Hepatocyte (in vitro differentiated cells): ENCODE measurements at regions not wholly inside any gene's neighbourhood (a gene's known extent, or its start where the extent isn't known, plus 50 kb on each side); places are given as distances from the start of the nearest gene placed in this dataset.
A peak's percentile ranks its signal among the peaks of the same experiment; 100 is the strongest.

Source experiments
- DNase-seq: peaks from one replicate; pipeline ENCODE4 v3.0.0-alpha.2; 2016; ENCODE audit warnings: low spot score
- H2AFZ ChIP-seq: fragments of 200-600 bp; sonication (generic); 2 replicates; pipeline ENCODE4 v1.6.0; 2016; ENCODE audit warnings: antibody characterized with exemption, mild to moderate bottlenecking
- H3K27ac ChIP-seq: fragments of 200-600 bp; sonication (generic); 2 replicates; pipeline ENCODE4 v1.5.1; 2016; ENCODE audit warnings: mild to moderate bottlenecking
- H3K27me3 ChIP-seq: fragments of 200-600 bp; sonication (generic); 2 replicates; pipeline ENCODE4 v1.6.1; 2016
- H3K36me3 ChIP-seq: fragments of 200-600 bp; sonication (generic); replicated peaks from 2 replicates; pipeline ENCODE4 v1.5.1; 2016; ENCODE audit warnings: low read depth; ENCODE audit not compliant: insufficient read depth
- H3K4me1 ChIP-seq: fragments of 200-600 bp; sonication (generic); 2 replicates; pipeline ENCODE4 v1.5.1; 2016; ENCODE audit warnings: mild to moderate bottlenecking, moderate library complexity; ENCODE audit not compliant: insufficient read depth
- H3K4me2 ChIP-seq: fragments of 200-600 bp; sonication (generic); 2 replicates; pipeline ENCODE4 v1.6.0; 2016
- H3K4me3 ChIP-seq: fragments of 200-600 bp; sonication (generic); 2 replicates; pipeline ENCODE4 v1.5.1; 2016; ENCODE audit warnings: mild to moderate bottlenecking
- H3K79me2 ChIP-seq: fragments of 200-600 bp; sonication (generic); 2 replicates; pipeline ENCODE4 v1.6.0; 2017; ENCODE audit warnings: mild to moderate bottlenecking
- H3K9me2 ChIP-seq: fragments of 200-600 bp; sonication (generic); replicated peaks from 2 replicates; pipeline ENCODE4 v1.6.0; 2017; ENCODE audit warnings: mild to moderate bottlenecking; ENCODE audit not compliant: insufficient read depth
- H3K9me3 ChIP-seq: fragments of 200-600 bp; sonication (generic); 2 replicates; pipeline ENCODE4 v1.5.1; 2016; ENCODE audit warnings: low read depth, mild to moderate bottlenecking
- H4K20me1 ChIP-seq: fragments of 200-600 bp; sonication (generic); 2 replicates; pipeline ENCODE4 v1.6.0; 2016; ENCODE audit warnings: mild to moderate bottlenecking; ENCODE audit not compliant: insufficient read depth, poor library complexity, severe bottlenecking
- EZH2 ChIP-seq: fragments of 200-600 bp; sonication (generic); IDR thresholded peaks from 2 replicates; pipeline ENCODE4 v1.6.1; 2016; ENCODE audit warnings: antibody characterized with exemption, mild to moderate bottlenecking, borderline replicate concordance
- EZH2phosphoT487 ChIP-seq: fragments of 200-600 bp; sonication (generic); IDR thresholded peaks from one replicate; pipeline ENCODE4 v1.6.1; 2018; ENCODE audit warnings: antibody characterized with exemption, mild to moderate bottlenecking, low read depth, moderate library complexity; ENCODE audit not compliant: unreplicated experiment, severe bottlenecking
- WGBS: methylation state at CpG from one replicate; pipeline ENCODE4 v1.1.6; 2016; ENCODE audit warnings: low lambda C conversion rate; ENCODE audit errors: missing lambda C conversion rate; 5-methylcytosine and 5-hydroxymethylcytosine counted together
- TF ChIP-seq, protein P1 (sequence below): fragments of 200-600 bp; sonication (generic); IDR thresholded peaks from 2 replicates; pipeline ENCODE4 v1.5.1; 2016; ENCODE audit warnings: antibody characterized with exemption, mild to moderate bottlenecking; ENCODE audit not compliant: poor library complexity

DNA sequence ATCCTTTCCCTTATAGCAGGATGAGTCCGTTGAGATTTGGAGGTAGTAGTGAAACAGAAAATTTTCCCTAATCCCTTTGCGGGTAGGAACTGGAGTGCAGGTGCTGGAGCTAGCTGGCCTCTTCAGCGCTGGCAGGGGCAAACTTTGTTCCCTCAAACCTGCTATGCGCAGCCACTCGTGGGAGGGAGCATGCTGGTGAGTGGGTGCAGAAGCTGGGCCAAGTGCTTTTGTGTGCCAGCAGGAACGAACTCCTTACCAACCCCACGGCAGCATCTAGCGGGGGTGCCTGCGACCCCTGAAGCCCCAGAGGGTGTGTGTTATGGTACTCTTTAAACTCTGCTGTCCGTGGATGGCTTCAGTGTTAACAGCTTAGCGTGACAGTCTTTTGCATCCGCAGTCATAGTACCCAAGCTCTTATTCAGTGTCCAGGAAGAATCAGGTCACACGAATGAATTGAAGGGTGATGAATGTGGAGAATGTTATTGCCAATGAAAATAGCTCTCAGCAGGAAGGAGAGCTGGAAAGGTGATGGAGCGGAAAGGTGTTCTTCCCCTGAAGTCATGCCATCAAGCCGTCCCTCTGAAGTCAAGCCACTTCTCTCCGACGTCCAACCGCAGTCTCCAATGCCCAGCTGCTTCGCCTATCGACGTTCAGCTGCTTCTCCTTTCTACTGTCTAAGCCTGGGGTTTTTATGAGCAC lies 1445.1 kb upstream of the CDH9 start:
- DNase-seq = no peak
- no peaks in the 10 kb centered on the region for H3K36me3 ChIP-seq

DNA sequence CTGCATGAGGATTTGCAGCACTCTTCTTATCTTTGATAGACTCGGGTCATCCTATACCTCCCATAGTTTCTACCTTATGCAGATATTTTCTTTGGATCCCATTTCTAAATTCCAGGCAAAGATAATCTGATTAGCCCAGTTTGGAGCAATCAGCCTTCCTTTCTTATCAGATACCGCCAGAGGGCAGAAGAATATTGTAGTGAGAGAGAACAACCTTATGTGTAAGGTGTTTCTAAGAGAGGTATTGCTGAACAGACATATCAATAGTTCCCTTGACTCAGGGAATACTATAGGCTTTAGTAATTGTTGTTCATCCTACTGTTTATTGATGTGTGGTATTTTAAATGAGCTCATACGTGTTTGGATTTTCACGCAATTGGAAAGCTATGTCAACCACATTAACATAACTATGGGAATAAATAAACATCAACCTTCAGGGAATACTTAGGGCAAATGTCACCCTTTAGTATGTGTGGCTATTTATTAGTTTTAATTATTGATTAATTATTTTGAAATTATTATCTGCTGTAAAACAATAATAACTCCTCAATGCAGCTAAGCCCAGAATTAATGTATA lies 1435.2 kb upstream of the CDH9 start:
- no peaks in the 10 kb centered on the region for H3K4me1 ChIP-seq
- TF ChIP-seq, protein P1, sequence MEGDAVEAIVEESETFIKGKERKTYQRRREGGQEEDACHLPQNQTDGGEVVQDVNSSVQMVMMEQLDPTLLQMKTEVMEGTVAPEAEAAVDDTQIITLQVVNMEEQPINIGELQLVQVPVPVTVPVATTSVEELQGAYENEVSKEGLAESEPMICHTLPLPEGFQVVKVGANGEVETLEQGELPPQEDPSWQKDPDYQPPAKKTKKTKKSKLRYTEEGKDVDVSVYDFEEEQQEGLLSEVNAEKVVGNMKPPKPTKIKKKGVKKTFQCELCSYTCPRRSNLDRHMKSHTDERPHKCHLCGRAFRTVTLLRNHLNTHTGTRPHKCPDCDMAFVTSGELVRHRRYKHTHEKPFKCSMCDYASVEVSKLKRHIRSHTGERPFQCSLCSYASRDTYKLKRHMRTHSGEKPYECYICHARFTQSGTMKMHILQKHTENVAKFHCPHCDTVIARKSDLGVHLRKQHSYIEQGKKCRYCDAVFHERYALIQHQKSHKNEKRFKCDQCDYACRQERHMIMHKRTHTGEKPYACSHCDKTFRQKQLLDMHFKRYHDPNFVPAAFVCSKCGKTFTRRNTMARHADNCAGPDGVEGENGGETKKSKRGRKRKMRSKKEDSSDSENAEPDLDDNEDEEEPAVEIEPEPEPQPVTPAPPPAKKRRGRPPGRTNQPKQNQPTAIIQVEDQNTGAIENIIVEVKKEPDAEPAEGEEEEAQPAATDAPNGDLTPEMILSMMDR = peak; percentile 48
- no peak for TF ChIP-seq EZH2phosphoT487
- DNase-seq = peak; percentile 20

More for the DNA sequence above, 1445.1 kb upstream of the CDH9 start:
- H3K9me2 ChIP-seq = no peaks in the 10 kb centered on the region
- no peaks in the 10 kb centered on the region for H3K4me1 ChIP-seq
- no peak overlapping the region for H3K4me3 ChIP-seq
- H3K4me2 ChIP-seq = no peak overlapping the region
- H3K79me2 ChIP-seq = no peaks in the 10 kb centered on the region
- no peak overlapping the region for H2AFZ ChIP-seq
- 91% methylated on average over 21 of the region's 21 CpGs for WGBS
- no peak overlapping the region for H3K27ac ChIP-seq
- no peaks in the 10 kb centered on the region for H4K20me1 ChIP-seq
- no peaks in the 10 kb centered on the region for H3K9me3 ChIP-seq
- H3K27me3 ChIP-seq = no peaks in the 10 kb centered on the region
- TF ChIP-seq EZH2phosphoT487 (no peak), EZH2 (no peak)
- TF ChIP-seq, protein P1 = no peak

DNA sequence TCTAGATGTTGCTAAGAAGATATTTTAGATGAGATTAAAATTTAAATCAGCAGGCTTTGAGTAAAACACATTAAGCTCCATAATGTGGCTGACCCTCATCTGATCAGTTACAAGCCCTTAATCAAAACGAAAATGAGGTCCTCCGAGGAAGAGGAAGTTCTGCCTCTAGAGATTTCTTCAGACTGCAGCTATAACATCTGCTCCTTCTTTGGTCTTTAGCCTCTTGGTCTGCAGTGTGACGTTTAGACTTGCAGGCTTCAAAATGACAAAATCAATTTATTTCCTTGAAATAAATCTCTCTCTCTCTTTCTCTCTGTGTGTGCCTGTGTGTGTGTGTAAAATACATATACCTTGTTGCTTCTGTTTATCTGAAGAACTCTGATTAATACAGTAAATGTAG lies 1429.8 kb upstream of the CDH9 start:
- no peaks in the 10 kb centered on the region for H3K79me2 ChIP-seq
- no peak overlapping the region for H3K4me2 ChIP-seq
- no peak for TF ChIP-seq EZH2phosphoT487
- TF ChIP-seq, protein P1 = no peak
- TF ChIP-seq EZH2 = no peak
- H3K9me3 ChIP-seq = no peaks in the 10 kb centered on the region
- no peaks in the 10 kb centered on the region for H4K20me1 ChIP-seq
- H3K4me3 ChIP-seq = no peak overlapping the region
- DNase-seq = no peak
- no peaks in the 10 kb centered on the region for H3K27me3 ChIP-seq
- no peak overlapping the region for H2AFZ ChIP-seq
- H3K9me2 ChIP-seq = no peaks in the 10 kb centered on the region
- H3K27ac ChIP-seq = no peak overlapping the region
- H3K36me3 ChIP-seq = no peaks in the 10 kb centered on the region
- H3K4me1 ChIP-seq = no peaks in the 10 kb centered on the region
- WGBS = 47% methylated on average over 3 of the region's 3 CpGs

More for the DNA sequence above, 1435.2 kb upstream of the CDH9 start:
- Histone ChIP-seq H3K27ac (no peak overlapping the region), H3K4me3 (no peak overlapping the region), H2AFZ (no peak overlapping the region), H3K4me2 (no peak overlapping the region), H3K79me2 (no peaks in the 10 kb centered on the region), H3K9me3 (no peaks in the 10 kb centered on the region), H3K27me3 (no peaks in the 10 kb centered on the region), H3K36me3 (no peaks in the 10 kb centered on the region), H3K9me2 (no peaks in the 10 kb centered on the region), H4K20me1 (no peaks in the 10 kb centered on the region)
- WGBS = 35% methylated on average over 4 of the region's 4 CpGs
